ENCODE measurements at regions not wholly inside any gene's neighbourhood (a gene's known extent, or its start where the extent isn't known, plus 50 kb on each side); places are given as distances from the start of the nearest gene placed in this dataset.

GRCh38 chr2:196502386-196502785 lies 137.1 kb upstream of the CCDC150 start:
- no peak overlapping the region for H3K4me2 ChIP-seq (ENCODE audit: low read length)
- H3K4me3 ChIP-seq (replicated peaks in 1 of 2; ENCODE audit: low read depth in 1 of 2, low read length in 2 of 2): no peak overlapping the region
- H3K79me2 ChIP-seq (ENCODE audit: insufficient read depth, low read length): no peaks in the 10 kb centered on the region
- no peak overlapping the region for H3K27ac ChIP-seq (ENCODE audit: low read depth, low read length)
- no peaks in the 10 kb centered on the region for H3K27me3 ChIP-seq (ENCODE audit: insufficient read depth, low read length)
- ChIA-PET CTCF (no interaction called here), RAD21 (ENCODE audit: low non-redundant PET in 1 of 2, low total read pairs in 2 of 2, uncharacterized antibody in 2 of 2, unreplicated experiment in 2 of 2) (no interaction called here), POLR2A (no interaction called here)
- no peaks in the 10 kb centered on the region for H3K36me3 ChIP-seq (ENCODE audit: control insufficient read depth in 1 of 2, insufficient read depth in 2 of 2, low read length in 2 of 2)
- no peaks in the 10 kb centered on the region for H3K9me2 ChIP-seq (ENCODE audit: insufficient read depth)
- no peak for TF ChIP-seq ATF3 (IDR thresholded peaks at IDR 0.05)
- no peak for TF ChIP-seq ELF1 (IDR thresholded peaks at IDR 0.05; ENCODE audit: borderline replicate concordance, low read depth)
- TF ChIP-seq SIN3A (IDR thresholded peaks at IDR 0.05; ENCODE audit: low read depth): no peak
- peak; percentile 3; the same call in 1 of the 2 replicates for TF ChIP-seq RAD21 (IDR thresholded peaks at IDR 0.05; ENCODE audit: low read depth)
- no peaks in the 10 kb centered on the region for H4K20me1 ChIP-seq (ENCODE audit: insufficient read depth)
- intact Hi-C loops (cut with micrococcal nuclease): no loop called here
- H3K4me1 ChIP-seq (ENCODE audit: control insufficient read depth in 1 of 2, insufficient read depth in 2 of 2, low read length in 2 of 2): peaks cover 0 to 4% of the 10 kb centered on the region in 2 experiments; a peak in 1 of 4 replicates
- H2AFZ ChIP-seq (ENCODE audit: low read depth, low read length, poor library complexity, severe bottlenecking): no peak overlapping the region
- H3K9me3 ChIP-seq (ENCODE audit: control insufficient read depth in 1 of 2, insufficient read depth in 1 of 2, low read depth in 1 of 2, low read length in 2 of 2): 0 out of 4 replicates have a peak, but pooled peaks cover 0 to 6% of the 10 kb centered on the region in 2 experiments
- BruUV-seq (replicated peaks): no TSS peak
- DNase-seq (ENCODE audit: low read depth, low spot score) (no peak), ATAC-seq (no peak)
- H3K9ac ChIP-seq (ENCODE audit: low read length): no peak overlapping the region

GRCh38 chr2:196503398-196503797 lies 136.1 kb upstream of the CCDC150 start:
- CTCF ChIA-PET: no interaction called here
- DNase-seq (ENCODE audit: low read depth, low spot score) (no peak), ATAC-seq (no peak)
- intact Hi-C loops (cut with micrococcal nuclease): no loop called here
- POLR2A ChIA-PET: no interaction called here
- Histone ChIP-seq H3K27me3 (ENCODE audit: insufficient read depth, low read length) (no peaks in the 10 kb centered on the region), H3K4me1 (ENCODE audit: control insufficient read depth in 1 of 2, insufficient read depth in 2 of 2, low read length in 2 of 2) (peaks cover 0 to 4% of the 10 kb centered on the region in 2 experiments; a peak in 1 of 4 replicates), H4K20me1 (ENCODE audit: insufficient read depth) (no peaks in the 10 kb centered on the region), H3K4me2 (ENCODE audit: low read length) (no peak overlapping the region), H3K36me3 (ENCODE audit: control insufficient read depth in 1 of 2, insufficient read depth in 2 of 2, low read length in 2 of 2) (no peaks in the 10 kb centered on the region), H3K27ac (ENCODE audit: low read depth, low read length) (no peak overlapping the region), H2AFZ (ENCODE audit: low read depth, low read length, poor library complexity, severe bottlenecking) (no peak overlapping the region), H3K9ac (ENCODE audit: low read length) (no peak overlapping the region), H3K79me2 (ENCODE audit: insufficient read depth, low read length) (no peaks in the 10 kb centered on the region), H3K4me3 (replicated peaks in 1 of 2; ENCODE audit: low read depth in 1 of 2, low read length in 2 of 2) (no peak overlapping the region), H3K9me3 (ENCODE audit: control insufficient read depth in 1 of 2, insufficient read depth in 1 of 2, low read depth in 1 of 2, low read length in 2 of 2) (0 out of 4 replicates have a peak, but pooled peaks cover 0 to 6% of the 10 kb centered on the region in 2 experiments), H3K9me2 (ENCODE audit: insufficient read depth) (no peaks in the 10 kb centered on the region)
- no TSS peak for BruUV-seq (replicated peaks)
- RAD21 ChIA-PET (ENCODE audit: low non-redundant PET in 1 of 2, low total read pairs in 2 of 2, uncharacterized antibody in 2 of 2, unreplicated experiment in 2 of 2): no interaction called here
- no peak for TF ChIP-seq RAD21 (IDR thresholded peaks at IDR 0.05; ENCODE audit: low read depth)
- no peak for TF ChIP-seq SIN3A (IDR thresholded peaks at IDR 0.05; ENCODE audit: low read depth)
- TF ChIP-seq TCF7L2 (IDR thresholded peaks at IDR 0.05; ENCODE audit: borderline replicate concordance, extremely low read depth, insufficient read depth, insufficient read length): no peak
- TF ChIP-seq EZH2 (IDR thresholded peaks at IDR 0.05): no peak
- no peak for TF ChIP-seq YY1 (IDR thresholded peaks at IDR 0.05; ENCODE audit: extremely low read depth, insufficient replicate concordance, low read depth, low read length)
- no peak for TF ChIP-seq POLR2AphosphoS5 (IDR thresholded peaks at IDR 0.05; ENCODE audit: low read depth, low read length)
- no peak for TF ChIP-seq ZNF274 (IDR thresholded peaks at IDR 0.05; ENCODE audit: low read depth, low read length)
- no peak for TF ChIP-seq ELF1 (IDR thresholded peaks at IDR 0.05; ENCODE audit: borderline replicate concordance, low read depth)
- no peak for TF ChIP-seq EZH2phosphoT487 (IDR thresholded peaks at IDR 0.05; ENCODE audit: borderline replicate concordance)
- no peak for TF ChIP-seq POLR2A (IDR thresholded peaks at IDR 0.05; ENCODE audit: borderline replicate concordance, extremely low read depth, insufficient read depth, insufficient read length)
- TF ChIP-seq MAX (IDR thresholded peaks at IDR 0.05): no peak
- no peak for TF ChIP-seq SRF (IDR thresholded peaks at IDR 0.05; ENCODE audit: low read depth)
- TF ChIP-seq CBX3 (IDR thresholded peaks at IDR 0.05; ENCODE audit: low read depth): no peak
- no peak for TF ChIP-seq JUND (IDR thresholded peaks at IDR 0.05)
- TF ChIP-seq ATF3 (IDR thresholded peaks at IDR 0.05): no peak
- TF ChIP-seq CTCF (IDR thresholded peaks at IDR 0.05 in 2 of 3, conservative IDR thresholded peaks at IDR 0.05 in 1 of 3; ENCODE audit: borderline replicate concordance in 1 of 3, insufficient read depth in 1 of 3, low read depth in 2 of 3, low read length in 2 of 3): no peak

Data from HCT116 (cell line).